H9 (cell line): ENCODE measurements at regions not wholly inside any gene's neighbourhood (a gene's known extent, or its start where the extent isn't known, plus 50 kb on each side); places are given as distances from the start of the nearest gene placed in this dataset.

Experiments
- DNase-seq: peaks from one replicate; pipeline ENCODE4 v3.0.0-alpha.2; 2017
- H2AFZ ChIP-seq: one replicate; pipeline ENCODE4 v1.6.1; 2013; ENCODE audit warnings: mild to moderate bottlenecking, low read length, control low read depth, moderate library complexity
- H2AK5ac ChIP-seq: 2 replicates; pipeline ENCODE4 v1.6.1; 2013; ENCODE audit warnings: low read length, control low read depth, mixed read lengths; ENCODE audit not compliant: insufficient read length
- H2BK120ac ChIP-seq: one replicate; pipeline ENCODE4 v1.6.1; 2013; ENCODE audit warnings: low read depth, mild to moderate bottlenecking, low read length, control low read depth, inconsistent platforms; ENCODE audit not compliant: poor library complexity, severe bottlenecking
- H2BK12ac ChIP-seq: 2 replicates; pipeline ENCODE4 v1.6.1; 2013; ENCODE audit warnings: low read length, control low read depth, mixed read lengths, low read depth; ENCODE audit not compliant: insufficient read length
- H2BK15ac ChIP-seq: 2 replicates; pipeline ENCODE4 v1.6.1; 2013; ENCODE audit warnings: low read depth, low read length, control low read depth
- H2BK20ac ChIP-seq: one replicate; pipeline ENCODE4 v1.6.1; 2013; ENCODE audit warnings: low read depth, mild to moderate bottlenecking, low read length, control low read depth, inconsistent platforms; ENCODE audit not compliant: poor library complexity, severe bottlenecking
- H2BK5ac ChIP-seq: 2 replicates; pipeline ENCODE4 v1.6.1; 2013; ENCODE audit warnings: low read length, control low read depth, mixed read lengths; ENCODE audit not compliant: insufficient read length
- H3K14ac ChIP-seq: 2 replicates; pipeline ENCODE4 v1.6.1; 2013; ENCODE audit warnings: low read length, control low read depth; ENCODE audit not compliant: insufficient read depth
- H3K18ac ChIP-seq: 2 replicates; pipeline ENCODE4 v1.6.1; 2013; ENCODE audit warnings: low read depth, mild to moderate bottlenecking, mixed read lengths, low read length, control low read depth; ENCODE audit not compliant: insufficient read length
- H3K23ac ChIP-seq: 2 replicates; pipeline ENCODE4 v1.6.1; 2013; ENCODE audit warnings: low read length, control low read depth, mixed read lengths, low read depth; ENCODE audit not compliant: insufficient read length
- H3K23me2 ChIP-seq: 2 replicates; pipeline ENCODE4 v1.6.1; 2013; ENCODE audit warnings: low read depth, mild to moderate bottlenecking, mixed read lengths, low read length, control low read depth; ENCODE audit not compliant: insufficient read length, poor library complexity, severe bottlenecking
- H3K27ac ChIP-seq: 2 replicates; pipeline ENCODE4 v1.5.1; 2013; ENCODE audit warnings: low read length, control low read depth, mixed read lengths, low read depth; ENCODE audit not compliant: insufficient read length
- H3K27me3 ChIP-seq: 2 replicates; pipeline ENCODE4 v1.6.1; 2013; ENCODE audit warnings: low read length, control low read depth, inconsistent platforms; ENCODE audit not compliant: insufficient read depth
- H3K4ac ChIP-seq: 2 replicates; pipeline ENCODE4 v1.6.1; 2013; ENCODE audit warnings: low read depth, mild to moderate bottlenecking, control low read depth, inconsistent platforms, low read length, moderate library complexity
- H3K4me1 ChIP-seq: 2 replicates; pipeline ENCODE4 v1.6.1; 2013; ENCODE audit warnings: low read length, control low read depth, inconsistent platforms; ENCODE audit not compliant: insufficient read depth
- H3K4me2 ChIP-seq: 2 replicates; pipeline ENCODE4 v1.6.1; 2013; ENCODE audit warnings: low read length, control low read depth, mixed read lengths; ENCODE audit not compliant: insufficient read length, insufficient read depth
- H3K56ac ChIP-seq: 2 replicates; pipeline ENCODE4 v1.6.1; 2013; ENCODE audit warnings: low read depth, mild to moderate bottlenecking, mixed read lengths, low read length, control low read depth; ENCODE audit not compliant: insufficient read length
- H3K79me1 ChIP-seq: 2 replicates; pipeline ENCODE4 v1.6.1; 2013; ENCODE audit warnings: low read depth, mild to moderate bottlenecking, moderate library complexity, low read length, control low read depth, inconsistent platforms; ENCODE audit not compliant: insufficient read depth, poor library complexity, severe bottlenecking
- H3K79me2 ChIP-seq: 2 replicates; pipeline ENCODE4 v1.6.1; 2013; ENCODE audit warnings: low read length, control low read depth, inconsistent platforms; ENCODE audit not compliant: insufficient read depth
- H3K9ac ChIP-seq: 2 replicates; pipeline ENCODE4 v1.6.1; 2013; ENCODE audit warnings: low read length, control low read depth, mixed read lengths; ENCODE audit not compliant: insufficient read length; ENCODE audit errors: extremely low read depth
- H3K9me3 ChIP-seq: one replicate; pipeline ENCODE4 v1.6.1; 2013; ENCODE audit warnings: low read depth, low read length, inconsistent platforms; ENCODE audit not compliant: control insufficient read depth
- H3T11ph ChIP-seq: one replicate; pipeline ENCODE4 v1.6.1; 2013; ENCODE audit warnings: mild to moderate bottlenecking, low read length, control low read depth, inconsistent platforms
- H4K20me1 ChIP-seq: one replicate; pipeline ENCODE4 v1.6.1; 2013; ENCODE audit not compliant: control insufficient read depth, insufficient read length, insufficient read depth
- H4K5ac ChIP-seq: 2 replicates; pipeline ENCODE4 v1.6.1; 2013; ENCODE audit warnings: low read depth, mild to moderate bottlenecking, mixed read lengths, low read length, control low read depth; ENCODE audit not compliant: insufficient read length
- H4K8ac ChIP-seq: replicated peaks from 2 replicates; pipeline ENCODE4 v1.6.1; 2013; ENCODE audit warnings: low read length, control low read depth, mixed read lengths, low read depth; ENCODE audit not compliant: insufficient read length
- H4K91ac ChIP-seq: 2 replicates; pipeline ENCODE4 v1.6.1; 2013; ENCODE audit warnings: low read depth, mild to moderate bottlenecking, moderate library complexity, mixed read lengths, low read length, control low read depth; ENCODE audit not compliant: insufficient read length
- H3K27ac Mint-ChIP-seq, 3 experiments: 2 replicates in 2 of 3; 3 replicates in 1 of 3; pipeline ENCODE4 v1.8.0; 2020 to 2021; ENCODE audit warnings: mixed read lengths in 3 of 3, mild to moderate bottlenecking in 1 of 3, moderate library complexity in 1 of 3
- H3K27me3 Mint-ChIP-seq: 2 replicates; pipeline ENCODE4 v1.8.0; 2021; ENCODE audit warnings: low read depth, mild to moderate bottlenecking, moderate library complexity, mixed read lengths
- H3K36me3 Mint-ChIP-seq, 3 experiments: 2 replicates in 2 of 3; 3 replicates in 1 of 3; pipeline ENCODE4 v1.8.0; 2020 to 2021; ENCODE audit warnings: low read depth in 3 of 3, mixed read lengths in 3 of 3; ENCODE audit not compliant: insufficient read depth in 1 of 3
- H3K4me1 Mint-ChIP-seq, 2 experiments: 2 replicates each; pipeline ENCODE4 v1.8.0; 2020; ENCODE audit warnings: mixed read lengths in 2 of 2
- H3K4me3 Mint-ChIP-seq, 2 experiments: 2 replicates in 1 of 2; 3 replicates in 1 of 2; pipeline ENCODE4 v1.8.0; 2020 to 2021; ENCODE audit warnings: mild to moderate bottlenecking in 2 of 2, mixed read lengths in 2 of 2, moderate library complexity in 1 of 2
- H3K9me3 Mint-ChIP-seq, 2 experiments: 2 replicates in 1 of 2; 3 replicates in 1 of 2; pipeline ENCODE4 v1.8.0; 2020; ENCODE audit warnings: mild to moderate bottlenecking in 2 of 2, mixed read lengths in 2 of 2, moderate library complexity in 1 of 2
- WGBS: extraction: QIAGEN DNeasy Blood & Tissue Kit; methylation state at CpG from one replicate; pipeline ENCODE4 v1.1.7; 2013; ENCODE audit warnings: missing lambda C conversion rate, low lambda C conversion rate, mixed read lengths; ENCODE audit not compliant: insufficient read length; ENCODE audit errors: extremely low coverage; 5-methylcytosine and 5-hydroxymethylcytosine counted together
- TF ChIP-seq, protein P1 (sequence below): fragments of 200-600 bp; sonication (generic); conservative IDR thresholded peaks from 3 replicates; pipeline ENCODE4 v1.8.0; 2021; ENCODE audit warnings: antibody characterized with exemption, mild to moderate bottlenecking

DNA sequence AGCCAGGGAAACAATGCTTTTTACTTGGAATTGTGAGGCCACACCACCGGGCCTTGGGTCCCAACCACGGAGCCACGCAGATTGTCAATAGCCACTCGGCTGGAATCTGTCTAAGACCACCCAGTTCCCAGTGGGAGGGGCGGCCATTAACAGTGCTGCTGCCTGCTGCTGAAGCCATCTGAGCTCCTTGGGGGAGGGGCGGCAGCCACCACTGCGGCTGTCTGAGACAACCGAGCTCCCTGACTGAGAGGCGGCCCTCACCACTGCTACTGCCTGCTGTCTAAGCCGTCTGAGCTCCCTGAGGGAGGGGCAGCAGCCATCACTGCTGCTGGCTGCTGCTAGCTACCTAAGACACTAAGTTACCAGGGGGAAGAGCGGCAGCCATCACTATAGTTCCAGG, 64.3 kb downstream of the DMRTA2 start:
- H3T11ph ChIP-seq = no peak overlapping the region
- no peak overlapping the region for H2BK120ac ChIP-seq
- WGBS = no CpG with 5 or more reads among the region's 11 CpGs
- H3K4ac ChIP-seq = no peak overlapping the region
- Mint-ChIP-seq H3K36me3 (no peaks in the 10 kb centered on the region; a peak in 1 of 7 replicates), H3K4me3 (no peak overlapping the region), H3K27ac (no peak overlapping the region), H3K9me3 (peaks cover 14 to 36% of the 10 kb centered on the region in 2 experiments), H3K27me3 (peaks cover 45% of the 10 kb centered on the region), H3K4me1 (peaks cover 4% of the 10 kb centered on the region in 2 experiments; a peak in 2 of 4 replicates)
- H3K9me3 ChIP-seq = no peaks in the 10 kb centered on the region
- H3K79me1 ChIP-seq = no peaks in the 10 kb centered on the region
- no peaks in the 10 kb centered on the region for H4K20me1 ChIP-seq
- no peaks in the 10 kb centered on the region for H3K4me1 ChIP-seq
- DNase-seq = no peak
- no peak overlapping the region for H3K23ac ChIP-seq
- H3K9ac ChIP-seq = no peak overlapping the region
- H4K5ac ChIP-seq = no peak overlapping the region
- no peak overlapping the region for H3K27ac ChIP-seq
- H4K91ac ChIP-seq = no peak overlapping the region
- no peak overlapping the region for H3K18ac ChIP-seq
- H3K14ac ChIP-seq = no peak overlapping the region
- H4K8ac ChIP-seq = no peak overlapping the region
- no peaks in the 10 kb centered on the region for H3K23me2 ChIP-seq
- H2AK5ac ChIP-seq = no peak overlapping the region
- no peak overlapping the region for H2BK12ac ChIP-seq
- H2BK20ac ChIP-seq = no peak overlapping the region
- TF ChIP-seq, protein P1, sequence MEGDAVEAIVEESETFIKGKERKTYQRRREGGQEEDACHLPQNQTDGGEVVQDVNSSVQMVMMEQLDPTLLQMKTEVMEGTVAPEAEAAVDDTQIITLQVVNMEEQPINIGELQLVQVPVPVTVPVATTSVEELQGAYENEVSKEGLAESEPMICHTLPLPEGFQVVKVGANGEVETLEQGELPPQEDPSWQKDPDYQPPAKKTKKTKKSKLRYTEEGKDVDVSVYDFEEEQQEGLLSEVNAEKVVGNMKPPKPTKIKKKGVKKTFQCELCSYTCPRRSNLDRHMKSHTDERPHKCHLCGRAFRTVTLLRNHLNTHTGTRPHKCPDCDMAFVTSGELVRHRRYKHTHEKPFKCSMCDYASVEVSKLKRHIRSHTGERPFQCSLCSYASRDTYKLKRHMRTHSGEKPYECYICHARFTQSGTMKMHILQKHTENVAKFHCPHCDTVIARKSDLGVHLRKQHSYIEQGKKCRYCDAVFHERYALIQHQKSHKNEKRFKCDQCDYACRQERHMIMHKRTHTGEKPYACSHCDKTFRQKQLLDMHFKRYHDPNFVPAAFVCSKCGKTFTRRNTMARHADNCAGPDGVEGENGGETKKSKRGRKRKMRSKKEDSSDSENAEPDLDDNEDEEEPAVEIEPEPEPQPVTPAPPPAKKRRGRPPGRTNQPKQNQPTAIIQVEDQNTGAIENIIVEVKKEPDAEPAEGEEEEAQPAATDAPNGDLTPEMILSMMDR = no peak
- no peak overlapping the region for H2BK5ac ChIP-seq
- H3K27me3 ChIP-seq = no peaks in the 10 kb centered on the region
- H3K79me2 ChIP-seq = no peaks in the 10 kb centered on the region
- H3K4me2 ChIP-seq = no peak overlapping the region
- H2AFZ ChIP-seq = no peak overlapping the region
- H2BK15ac ChIP-seq = no peak overlapping the region
- H3K56ac ChIP-seq = no peak overlapping the region
